H1 (cell line): ENCODE measurements at regions not wholly inside any gene's neighbourhood (a gene's known extent, or its start where the extent isn't known, plus 50 kb on each side); places are given as distances from the start of the nearest gene placed in this dataset.

Source experiments
- CTCF ChIA-PET: fragments of 300-600 bp; sonication (Branson Sonifier 250); formaldehyde crosslinking; loops from one replicate; lab custom pipeline; 2021; ENCODE audit not compliant: partially characterized antibody; lab: Charles Lee
- POLR2A ChIA-PET: fragments of 300-600 bp; sonication (Branson Sonifier 250); formaldehyde crosslinking; loops from one replicate; lab custom pipeline; 2021; ENCODE audit warnings: inconsistent platforms; ENCODE audit not compliant: partially characterized antibody; lab: Charles Lee
- DNase-seq, 2 experiments: peaks; one replicate each; pipeline versions ENCODE4 v3.0.0 to v3.0.0-alpha.2; 2010 to 2022; ENCODE audit warnings: low spot score in 2 of 2, low read depth in 1 of 2, mixed read lengths in 1 of 2
- FAIRE-seq: peaks from 2 replicates; lab custom pipeline; 2011; peaks lifted over from hg19 to GRCh38; lab: Jason Lieb, UNC
- H2AFZ ChIP-seq: 2 replicates; pipeline ENCODE4 v1.8.1; 2012; ENCODE audit warnings: low read length, inconsistent platforms
- H2AK5ac ChIP-seq: 2 replicates; pipeline ENCODE4 v1.6.1; 2013; ENCODE audit warnings: low read depth, low read length
- H2BK120ac ChIP-seq: replicated peaks from 2 replicates; pipeline ENCODE3; 2013; ENCODE audit warnings: low read depth, low read length, inconsistent platforms
- H2BK12ac ChIP-seq: 2 replicates; pipeline ENCODE4 v1.6.1; 2013; ENCODE audit warnings: low read depth, low read length
- H2BK15ac ChIP-seq: 2 replicates; pipeline ENCODE4 v1.6.1; 2013; ENCODE audit warnings: low read length
- H2BK20ac ChIP-seq: 2 replicates; pipeline ENCODE4 v1.6.1; 2013; ENCODE audit warnings: low read length
- H2BK5ac ChIP-seq: 2 replicates; pipeline ENCODE4 v1.6.1; 2013; ENCODE audit warnings: low read depth, low read length
- H3K14ac ChIP-seq: 2 replicates; pipeline ENCODE4 v1.6.1; 2013; ENCODE audit warnings: inconsistent platforms; ENCODE audit not compliant: insufficient read length
- H3K18ac ChIP-seq: 2 replicates; pipeline ENCODE4 v1.6.1; 2013; ENCODE audit warnings: low read length; ENCODE audit errors: extremely low read depth
- H3K23ac ChIP-seq: 2 replicates; pipeline ENCODE4 v1.6.1; 2013; ENCODE audit warnings: inconsistent platforms; ENCODE audit not compliant: insufficient read length
- H3K23me2 ChIP-seq: 2 replicates; pipeline ENCODE4 v1.6.1; 2013; ENCODE audit warnings: low read depth, low read length
- H3K27ac ChIP-seq: 2 replicates; pipeline ENCODE4 v1.6.1; 2011; ENCODE audit warnings: low read depth, low read length, inconsistent platforms
- H3K27me3 ChIP-seq, 4 experiments: replicated peaks in 1 of 4; 1 replicate in 1 of 4; 2 replicates in 3 of 4; pipeline versions ENCODE4 v1.6.1 to v1.8.1; 2011 to 2013; ENCODE audit warnings: low read length in 3 of 4, mild to moderate bottlenecking in 3 of 4, inconsistent platforms in 2 of 4, mixed read lengths in 2 of 4, moderate library complexity in 1 of 4; ENCODE audit not compliant: control insufficient read depth in 3 of 4, insufficient read depth in 3 of 4; ENCODE audit errors: extremely low read depth in 1 of 4
- H3K36me3 ChIP-seq, 4 experiments: 2 replicates each; pipeline versions ENCODE4 v1.6.1 to v1.8.1; 2011 to 2013; ENCODE audit warnings: mild to moderate bottlenecking in 4 of 4, low read length in 3 of 4, moderate library complexity in 2 of 4, control low read depth in 1 of 4, inconsistent platforms in 1 of 4; ENCODE audit not compliant: insufficient read depth in 4 of 4, control insufficient read depth in 2 of 4
- H3K4ac ChIP-seq: replicated peaks from 2 replicates; pipeline ENCODE3; 2013; ENCODE audit warnings: low read length, low read depth, mixed read lengths, inconsistent platforms; ENCODE audit not compliant: insufficient read length
- H3K4me1 ChIP-seq, 4 experiments: replicated peaks in 1 of 4; 1 replicate in 1 of 4; 2 replicates in 3 of 4; pipeline versions ENCODE4 v1.6.1 to v1.8.1; 2011 to 2013; ENCODE audit warnings: low read length in 3 of 4, inconsistent platforms in 2 of 4, mixed read lengths in 1 of 4; ENCODE audit not compliant: insufficient read depth in 4 of 4, control insufficient read depth in 3 of 4
- H3K4me2 ChIP-seq, 2 experiments: 2 replicates each; pipeline versions ENCODE4 v1.6.1 to v1.8.1; 2011 to 2013; ENCODE audit warnings: low read depth in 2 of 2, low read length in 2 of 2, control low read depth in 1 of 2, inconsistent platforms in 1 of 2, mild to moderate bottlenecking in 1 of 2; ENCODE audit not compliant: insufficient read depth in 1 of 2
- H3K4me3 ChIP-seq, 4 experiments: fragments of 200-600, 300-600 bp in 1 of 4; sonication (generic), shearing (Covaris generic), sonication (Bioruptor Twin) in 1 of 4; 2 replicates each; pipeline versions ENCODE4 v1.5.1 to v1.8.1; 2011 to 2016; ENCODE audit warnings: low read length in 4 of 4, low read depth in 3 of 4, control low read depth in 2 of 4, inconsistent platforms in 2 of 4, mild to moderate bottlenecking in 2 of 4, mixed read lengths in 1 of 4, moderate library complexity in 1 of 4; ENCODE audit not compliant: insufficient read depth in 2 of 4; ENCODE audit errors: extremely low read depth in 1 of 4
- H3K56ac ChIP-seq: replicated peaks from 2 replicates; pipeline ENCODE3; 2013; ENCODE audit warnings: low read depth, mild to moderate bottlenecking, mixed read lengths, low read length, inconsistent platforms; ENCODE audit not compliant: insufficient read length
- H3K79me1 ChIP-seq: 2 replicates; pipeline ENCODE4 v1.6.1; 2013; ENCODE audit warnings: low read depth, low read length, control low read depth
- H3K79me2 ChIP-seq, 2 experiments: 2 replicates each; pipeline versions ENCODE4 v1.6.1 to v1.8.1; 2012 to 2013; ENCODE audit warnings: low read length in 2 of 2, mild to moderate bottlenecking in 2 of 2, inconsistent platforms in 1 of 2; ENCODE audit not compliant: insufficient read depth in 2 of 2, control insufficient read depth in 1 of 2
- H3K9ac ChIP-seq, 4 experiments: replicated peaks in 1 of 4; 1 replicate in 1 of 4; 2 replicates in 3 of 4; pipeline versions ENCODE4 v1.6.1 to v1.8.1; 2011 to 2013; ENCODE audit warnings: low read depth in 3 of 4, low read length in 3 of 4, control low read depth in 2 of 4, mild to moderate bottlenecking in 2 of 4, moderate library complexity in 2 of 4, inconsistent platforms in 1 of 4; ENCODE audit errors: extremely low read depth in 1 of 4
- H3K9me3 ChIP-seq, 2 experiments: 2 replicates each; pipeline versions ENCODE4 v1.6.1 to v1.8.1; 2012 to 2013; ENCODE audit warnings: mild to moderate bottlenecking in 2 of 2, moderate library complexity in 2 of 2, control low read depth in 1 of 2, inconsistent platforms in 1 of 2, low read depth in 1 of 2, low read length in 1 of 2, mixed read lengths in 1 of 2; ENCODE audit not compliant: insufficient read depth in 2 of 2
- H4K20me1 ChIP-seq, 2 experiments: replicated peaks in 1 of 2; 2 replicates each; pipeline versions ENCODE3 to v1.8.1; 2011 to 2013; ENCODE audit warnings: inconsistent platforms in 2 of 2, low read length in 2 of 2, mild to moderate bottlenecking in 1 of 2; ENCODE audit not compliant: insufficient read depth in 2 of 2, control insufficient read depth in 1 of 2
- H4K5ac ChIP-seq: 2 replicates; pipeline ENCODE4 v1.6.1; 2013; ENCODE audit warnings: low read length, low read depth, mixed read lengths, inconsistent platforms; ENCODE audit not compliant: insufficient read length
- H4K8ac ChIP-seq: 2 replicates; pipeline ENCODE4 v1.8.0; 2013; ENCODE audit warnings: mild to moderate bottlenecking, moderate library complexity, low read length, inconsistent platforms; ENCODE audit not compliant: insufficient read depth; ENCODE audit errors: extremely low read depth
- H4K91ac ChIP-seq: replicated peaks from 2 replicates; pipeline ENCODE3; 2013; ENCODE audit warnings: low read length, mixed read lengths, inconsistent platforms; ENCODE audit not compliant: insufficient read length
- ASH2L ChIP-seq: fragments of 200-600, 300-600 bp; sonication (generic); IDR thresholded peaks from one replicate; pipeline ENCODE4 v1.7.1; 2017; ENCODE audit warnings: low read length
- CEBPB ChIP-seq: IDR thresholded peaks from 2 replicates; pipeline ENCODE4 v1.6.1; 2012; ENCODE audit warnings: low read depth, low read length
- EGR1 ChIP-seq: IDR thresholded peaks from 2 replicates; pipeline ENCODE4 v1.6.1; 2011; ENCODE audit warnings: low read depth, low read length, borderline replicate concordance
- GABPA ChIP-seq: IDR thresholded peaks from 2 replicates; pipeline ENCODE4 v1.6.1; 2011; ENCODE audit warnings: mild to moderate bottlenecking, low read length, moderate library complexity, borderline replicate concordance; ENCODE audit not compliant: insufficient read depth
- KDM4A ChIP-seq: IDR thresholded peaks from one replicate; pipeline ENCODE4 v1.7.1; 2012; ENCODE audit warnings: low read depth, mild to moderate bottlenecking, moderate library complexity, low read length, inconsistent platforms; ENCODE audit not compliant: severe bottlenecking
- MAFK ChIP-seq: IDR thresholded peaks from 2 replicates; pipeline ENCODE4 v1.6.1; 2012; ENCODE audit warnings: low read depth, mild to moderate bottlenecking, improper control_type of control experiment, low read length
- RBBP5 ChIP-seq: IDR thresholded peaks from 2 replicates; pipeline ENCODE4 v1.7.1; 2012; ENCODE audit warnings: low read depth, mild to moderate bottlenecking, inconsistent platforms, low read length, moderate library complexity, borderline replicate concordance
- SAP30 ChIP-seq: fragments of 300-600 bp; sonication (generic); IDR thresholded peaks from 2 replicates; pipeline ENCODE4 v1.7.1; 2012; ENCODE audit warnings: low read length, moderate library complexity, mild to moderate bottlenecking, inconsistent platforms; ENCODE audit not compliant: insufficient read depth, insufficient replicate concordance
- SIRT6 ChIP-seq: IDR thresholded peaks from one replicate; pipeline ENCODE4 v1.7.1; 2012; ENCODE audit warnings: low read length, inconsistent platforms
- SP2 ChIP-seq: IDR thresholded peaks from 2 replicates; pipeline ENCODE4 v1.6.1; 2012; ENCODE audit warnings: mild to moderate bottlenecking, low read length, inconsistent platforms
- TAF7 ChIP-seq: optimal IDR thresholded peaks from 2 replicates; pipeline ENCODE3; 2011; ENCODE audit warnings: low read depth, mild to moderate bottlenecking, inconsistent platforms, low read length, moderate library complexity, borderline replicate concordance
- WGBS, 2 experiments: shearing (Covaris generic) in 1 of 2; methylation state at CpG; one replicate each; pipeline versions ENCODE4 v1.1.6 to v1.1.7; 2013 to 2015; ENCODE audit warnings: low lambda C conversion rate in 2 of 2, mixed read lengths in 2 of 2, inconsistent platforms in 1 of 2, low coverage in 1 of 2, missing lambda C conversion rate in 1 of 2; ENCODE audit not compliant: insufficient replicate concordance in 2 of 2, insufficient coverage in 1 of 2, insufficient read length in 1 of 2; ENCODE audit errors: extremely low coverage in 1 of 2, missing lambda C conversion rate in 1 of 2; 5-methylcytosine and 5-hydroxymethylcytosine counted together

DNA sequence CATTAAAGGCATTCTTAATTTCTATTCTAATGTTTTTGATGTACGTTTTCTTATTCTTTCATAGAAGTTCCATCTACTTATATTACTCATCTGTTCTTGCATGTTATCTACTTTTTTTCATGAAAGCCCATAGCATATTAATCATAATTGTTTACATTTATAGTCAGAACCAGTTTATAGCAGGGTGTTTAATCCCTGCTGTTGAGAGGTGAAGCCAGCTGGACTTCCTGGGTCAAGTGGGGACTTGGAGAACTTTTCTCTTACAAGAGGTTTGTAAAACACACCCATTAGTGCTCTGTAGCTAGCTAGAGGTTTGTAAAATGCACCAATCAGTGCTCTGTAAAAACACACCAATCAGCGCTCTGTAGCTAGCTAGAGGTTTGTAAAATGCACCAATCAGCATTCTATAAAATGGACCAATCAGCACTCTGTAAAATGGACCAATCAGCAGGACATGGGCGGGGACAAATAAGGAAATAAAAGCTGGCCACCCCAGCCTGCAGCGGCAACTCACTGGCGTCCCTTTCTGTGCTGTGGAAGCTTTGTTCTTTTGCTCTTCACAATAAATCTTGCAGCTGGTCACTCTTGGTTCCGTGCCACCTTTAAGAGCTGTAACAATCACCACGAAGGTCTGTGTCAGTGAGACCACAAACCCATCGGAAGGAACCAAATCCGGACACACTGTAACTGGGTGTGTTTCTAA lies 120.6 kb downstream of the TANC2 start:
- no peaks in the 10 kb centered on the region for H3K36me3 ChIP-seq
- H2BK20ac ChIP-seq, result no peak overlapping the region
- H4K8ac ChIP-seq, result no peak overlapping the region
- CTCF ChIA-PET, result interaction anchor here (0.6 to 1.3 kb wide), 4 partner anchors 13 to 182 kb away, joined by 3 to 5 read pairs (median 3); no protein-coding TSS in a partner anchor
- DNase-seq (no peak), FAIRE-seq (no peak)
- no peaks in the 10 kb centered on the region for H3K27me3 ChIP-seq
- H2BK15ac ChIP-seq, result no peak overlapping the region
- no peaks in the 10 kb centered on the region for H4K20me1 ChIP-seq
- H4K91ac ChIP-seq, result no peak overlapping the region
- H2BK120ac ChIP-seq, result no peak overlapping the region
- POLR2A ChIA-PET, result no interaction called here
- no peak overlapping the region for H3K4me2 ChIP-seq
- no peak overlapping the region for H3K23ac ChIP-seq
- no peak overlapping the region for H3K27ac ChIP-seq
- no peaks in the 10 kb centered on the region for H3K23me2 ChIP-seq
- no peak overlapping the region for H2BK5ac ChIP-seq
- H2BK12ac ChIP-seq, result no peak overlapping the region
- H3K14ac ChIP-seq, result no peak overlapping the region
- no peak overlapping the region for H3K56ac ChIP-seq
- no peak overlapping the region for H3K9ac ChIP-seq
- no peak overlapping the region for H2AK5ac ChIP-seq
- no peak overlapping the region for H3K18ac ChIP-seq
- no peaks in the 10 kb centered on the region for H3K79me2 ChIP-seq
- H3K9me3 ChIP-seq, result no peaks in the 10 kb centered on the region; a peak in 1 of 4 replicates
- H3K4ac ChIP-seq, result no peak overlapping the region
- no peak overlapping the region for H3K4me3 ChIP-seq
- no peak overlapping the region for H2AFZ ChIP-seq
- H3K4me1 ChIP-seq, result no peaks in the 10 kb centered on the region
- H3K79me1 ChIP-seq, result no peaks in the 10 kb centered on the region
- TF ChIP-seq EGR1 (no peak), SP2 (no peak), TAF7 (no peak), MAFK (no peak), RBBP5 (no peak), GABPA (no peak), ASH2L (no peak), CEBPB (no peak), SAP30 (no peak), SIRT6 (no peak), KDM4A (no peak)
- no peak overlapping the region for H4K5ac ChIP-seq
- WGBS, 2 experiments, result 93% methylated on average over 9 of the region's 9 CpGs; no CpG with 5 or more reads in 1 of the 2 experiments
